ENCODE measurements at regions not wholly inside any gene's neighbourhood (a gene's known extent, or its start where the extent isn't known, plus 50 kb on each side); places are given as distances from the start of the nearest gene placed in this dataset.
"Not testable (repeated sequence)": the region's sequence is repeated elsewhere in the genome, so short reads cannot be mapped to it uniquely, and the experiment has no call there.

- TF ChIP-seq HDGF (IDR thresholded peaks at IDR 0.05; ENCODE audit: borderline replicate concordance), result no peak
- no peak for TF ChIP-seq FOXK2 (IDR thresholded peaks at IDR 0.05)
- TF ChIP-seq TARDBP (IDR thresholded peaks at IDR 0.05), result no peak
- TF ChIP-seq SP1 (IDR thresholded peaks at IDR 0.05), result no peak
- no peak for TF ChIP-seq L3MBTL2 (conservative IDR thresholded peaks at IDR 0.05)
- ChIA-PET CTCF (no interaction called here), POLR2A (no interaction called here)
- no peak for DNase-seq (ENCODE audit: extremely low spot score)
Measured at GRCh38 chr2:241966647-241967466, 97.3 kb downstream of the RTP5 start.

- no peak for TF ChIP-seq FOXA1 (IDR thresholded peaks at IDR 0.05)
- no peak for TF ChIP-seq ZNF384 (IDR thresholded peaks at IDR 0.05)
- no peak for TF ChIP-seq TARDBP (IDR thresholded peaks at IDR 0.05)
- TF ChIP-seq FOXM1 (IDR thresholded peaks at IDR 0.05; ENCODE audit: borderline replicate concordance), result no peak
- TF ChIP-seq SP1 (IDR thresholded peaks at IDR 0.05), result no peak
- CTCF ChIA-PET, result no interaction called here
- no peak for DNase-seq (ENCODE audit: extremely low spot score)
- POLR2A ChIA-PET, result no interaction called here
Measured at GRCh38 chr2:241967467-241968144, 98.1 kb downstream of the RTP5 start.

GRCh38 chr2:241968417-241968816 is 98.9 kb downstream of the RTP5 start:
- POLR2A ChIA-PET, result no interaction called here
- CTCF ChIA-PET, result no interaction called here
- DNase-seq (ENCODE audit: extremely low spot score), result no peak
- TF ChIP-seq SP1 (IDR thresholded peaks at IDR 0.05), result no peak
- TF ChIP-seq HDGF (IDR thresholded peaks at IDR 0.05; ENCODE audit: borderline replicate concordance), result no peak
- TF ChIP-seq FOXK2 (IDR thresholded peaks at IDR 0.05), result no peak
- no peak for TF ChIP-seq ARNT (IDR thresholded peaks at IDR 0.05)
- no peak for TF ChIP-seq TARDBP (IDR thresholded peaks at IDR 0.05)
- no peak for TF ChIP-seq L3MBTL2 (conservative IDR thresholded peaks at IDR 0.05)
- no peak for TF ChIP-seq ZNF384 (IDR thresholded peaks at IDR 0.05)
- no peak for TF ChIP-seq CTBP1 (IDR thresholded peaks at IDR 0.05; ENCODE audit: borderline replicate concordance)
- TF ChIP-seq BHLHE40 (IDR thresholded peaks at IDR 0.05; ENCODE audit: borderline replicate concordance), result no peak
- no peak for TF ChIP-seq SUZ12 (IDR thresholded peaks at IDR 0.05)

GRCh38 chr2:241969182-241969581 is 99.7 kb downstream of the RTP5 start:
- CTCF ChIA-PET; DNase-seq (ENCODE audit: extremely low spot score); POLR2A ChIA-PET: not testable (repeated sequence)

DNA sequence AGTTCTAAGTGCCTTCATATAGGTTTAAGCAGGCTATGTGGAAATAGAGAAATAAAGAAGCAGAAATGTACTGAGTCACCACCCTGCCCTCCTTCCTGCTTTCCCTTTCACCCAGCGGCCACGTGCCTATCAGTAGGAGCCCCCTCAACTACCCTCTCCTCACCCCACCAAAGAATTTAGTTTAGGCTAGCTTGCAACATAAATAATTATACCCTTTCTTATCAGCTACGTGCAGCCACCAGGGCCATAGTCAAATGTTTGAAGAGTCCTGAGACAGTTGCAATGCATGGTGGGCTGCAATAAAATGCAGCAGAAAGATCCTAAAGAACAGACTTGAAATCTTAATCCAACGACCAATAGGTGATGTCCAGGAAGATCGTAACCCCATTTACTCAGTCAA is 101.2 kb downstream of the RTP5 start:
- TF ChIP-seq CTBP1 (IDR thresholded peaks at IDR 0.05; ENCODE audit: borderline replicate concordance) (no peak), BHLHE40 (IDR thresholded peaks at IDR 0.05; ENCODE audit: borderline replicate concordance) (no peak), ELF4 (IDR thresholded peaks at IDR 0.05) (no peak), LEF1 (IDR thresholded peaks at IDR 0.05; ENCODE audit: borderline replicate concordance) (no peak), ARNT (IDR thresholded peaks at IDR 0.05) (no peak), L3MBTL2 (conservative IDR thresholded peaks at IDR 0.05) (no peak), TARDBP (IDR thresholded peaks at IDR 0.05) (no peak), SP1 (IDR thresholded peaks at IDR 0.05) (no peak), FOXM1 (IDR thresholded peaks at IDR 0.05; ENCODE audit: borderline replicate concordance) (no peak), NFRKB (IDR thresholded peaks at IDR 0.05) (no peak)
- ChIA-PET CTCF (no interaction called here), POLR2A (no interaction called here)
- no peak for DNase-seq (ENCODE audit: extremely low spot score)

DNA sequence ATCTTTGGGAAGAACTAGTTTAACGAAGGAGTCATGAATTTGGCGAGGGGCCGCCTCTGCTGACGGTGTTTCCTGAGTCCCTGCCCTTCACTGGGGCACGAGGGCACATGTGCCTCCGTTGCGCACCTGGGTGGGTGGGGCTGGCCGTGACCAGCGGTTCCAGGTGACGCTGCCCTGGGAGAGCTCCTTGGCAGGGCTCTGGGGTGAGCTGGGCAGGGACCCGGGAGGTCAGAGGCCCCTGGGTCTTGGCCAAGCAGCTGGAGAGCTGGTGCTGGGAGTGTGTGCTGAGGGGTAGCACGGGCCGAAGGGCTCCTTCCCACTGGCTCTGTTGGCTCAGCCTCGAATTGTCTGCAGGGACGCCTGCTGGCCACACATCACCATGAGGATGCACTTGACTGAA is 104.6 kb downstream of the RTP5 start:
- DNase-seq (ENCODE audit: extremely low spot score), result no peak
- POLR2A ChIA-PET, result no interaction called here
- TF ChIP-seq FOXK2 (IDR thresholded peaks at IDR 0.05) (no peak), ARNT (IDR thresholded peaks at IDR 0.05) (no peak), FOXA1 (IDR thresholded peaks at IDR 0.05) (no peak), ELF4 (IDR thresholded peaks at IDR 0.05) (no peak), PKNOX1 (IDR thresholded peaks at IDR 0.05) (no peak), BHLHE40 (IDR thresholded peaks at IDR 0.05; ENCODE audit: borderline replicate concordance) (no peak), NFRKB (IDR thresholded peaks at IDR 0.05) (no peak), SUZ12 (IDR thresholded peaks at IDR 0.05) (no peak), LEF1 (IDR thresholded peaks at IDR 0.05; ENCODE audit: borderline replicate concordance) (no peak), HDGF (IDR thresholded peaks at IDR 0.05; ENCODE audit: borderline replicate concordance) (no peak), TARDBP (IDR thresholded peaks at IDR 0.05) (no peak)
- CTCF ChIA-PET, result no interaction called here

DNA sequence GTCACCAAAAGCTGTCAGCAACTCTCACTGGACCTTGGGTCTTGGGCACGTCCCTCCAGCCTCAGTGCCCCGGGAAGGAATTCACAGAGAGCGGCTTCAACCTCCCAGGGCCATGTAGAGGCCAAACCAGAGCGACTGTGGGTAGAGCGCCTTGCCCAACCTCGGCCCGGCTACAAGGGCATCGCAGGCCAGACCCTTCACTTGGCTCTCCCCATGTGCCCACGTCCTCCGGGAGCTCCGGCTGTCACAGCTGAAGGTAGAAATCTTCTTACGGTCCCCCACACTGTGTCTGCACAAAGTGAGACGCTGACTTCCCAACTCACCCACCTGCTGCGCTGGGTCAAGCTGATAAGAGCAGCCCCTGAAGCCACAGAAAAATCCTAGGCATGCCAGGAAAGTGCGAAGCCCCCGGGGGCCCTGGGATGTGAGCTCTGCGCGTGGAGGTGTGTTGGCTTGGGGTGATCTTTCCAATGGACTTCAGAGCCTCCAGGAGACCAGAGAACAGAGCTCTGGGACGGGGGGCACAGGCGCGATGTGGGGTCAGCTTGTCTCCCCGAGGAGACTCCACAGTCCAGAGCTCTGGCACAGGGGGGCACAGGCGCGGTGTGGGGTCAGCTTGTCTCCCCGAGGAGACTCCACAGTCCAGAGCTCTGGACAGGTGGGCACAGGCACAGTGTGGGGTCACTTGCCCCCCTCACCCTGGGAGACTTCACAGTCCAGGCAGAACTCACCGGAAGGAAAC is 105.5 kb downstream of the RTP5 start:
- ChIA-PET CTCF (no interaction called here), POLR2A (no interaction called here)
- TF ChIP-seq SUZ12 (IDR thresholded peaks at IDR 0.05), result no peak
- no peak for TF ChIP-seq NFRKB (IDR thresholded peaks at IDR 0.05)
- TF ChIP-seq SP1 (IDR thresholded peaks at IDR 0.05), result no peak
- TF ChIP-seq ARNT (IDR thresholded peaks at IDR 0.05), result no peak
- TF ChIP-seq LEF1 (IDR thresholded peaks at IDR 0.05; ENCODE audit: borderline replicate concordance), result no peak
- TF ChIP-seq FOXK2 (IDR thresholded peaks at IDR 0.05), result no peak
- no peak for TF ChIP-seq PKNOX1 (IDR thresholded peaks at IDR 0.05)
- no peak for TF ChIP-seq ZNF384 (IDR thresholded peaks at IDR 0.05)
- TF ChIP-seq TARDBP (IDR thresholded peaks at IDR 0.05), result no peak
- TF ChIP-seq CTBP1 (IDR thresholded peaks at IDR 0.05; ENCODE audit: borderline replicate concordance), result no peak
- no peak for TF ChIP-seq ELF4 (IDR thresholded peaks at IDR 0.05)
- no peak for TF ChIP-seq HDGF (IDR thresholded peaks at IDR 0.05; ENCODE audit: borderline replicate concordance)
- no peak for TF ChIP-seq L3MBTL2 (conservative IDR thresholded peaks at IDR 0.05)
- no peak for TF ChIP-seq FOXA1 (IDR thresholded peaks at IDR 0.05)
- no peak for TF ChIP-seq BHLHE40 (IDR thresholded peaks at IDR 0.05; ENCODE audit: borderline replicate concordance)
- no peak for TF ChIP-seq FOXM1 (IDR thresholded peaks at IDR 0.05; ENCODE audit: borderline replicate concordance)
- DNase-seq (ENCODE audit: extremely low spot score), result no peak

All from HEK293T (cell line).